ENCODE measurements at regions not wholly inside any gene's neighbourhood (a gene's known extent, or its start where the extent isn't known, plus 50 kb on each side); places are given as distances from the start of the nearest gene placed in this dataset.

GRCh38 chr13:40440990-40441820 is 225.2 kb downstream of the FOXO1 start:
- peaks cover 38% of the 10 kb centered on the region for H3K4me1 Mint-ChIP-seq (ENCODE audit: low read depth)
- H3K27me3 Mint-ChIP-seq (ENCODE audit: insufficient read depth), result peaks cover 3% of the 10 kb centered on the region
- TF ChIP-seq, protein P1, sequence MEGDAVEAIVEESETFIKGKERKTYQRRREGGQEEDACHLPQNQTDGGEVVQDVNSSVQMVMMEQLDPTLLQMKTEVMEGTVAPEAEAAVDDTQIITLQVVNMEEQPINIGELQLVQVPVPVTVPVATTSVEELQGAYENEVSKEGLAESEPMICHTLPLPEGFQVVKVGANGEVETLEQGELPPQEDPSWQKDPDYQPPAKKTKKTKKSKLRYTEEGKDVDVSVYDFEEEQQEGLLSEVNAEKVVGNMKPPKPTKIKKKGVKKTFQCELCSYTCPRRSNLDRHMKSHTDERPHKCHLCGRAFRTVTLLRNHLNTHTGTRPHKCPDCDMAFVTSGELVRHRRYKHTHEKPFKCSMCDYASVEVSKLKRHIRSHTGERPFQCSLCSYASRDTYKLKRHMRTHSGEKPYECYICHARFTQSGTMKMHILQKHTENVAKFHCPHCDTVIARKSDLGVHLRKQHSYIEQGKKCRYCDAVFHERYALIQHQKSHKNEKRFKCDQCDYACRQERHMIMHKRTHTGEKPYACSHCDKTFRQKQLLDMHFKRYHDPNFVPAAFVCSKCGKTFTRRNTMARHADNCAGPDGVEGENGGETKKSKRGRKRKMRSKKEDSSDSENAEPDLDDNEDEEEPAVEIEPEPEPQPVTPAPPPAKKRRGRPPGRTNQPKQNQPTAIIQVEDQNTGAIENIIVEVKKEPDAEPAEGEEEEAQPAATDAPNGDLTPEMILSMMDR (IDR thresholded peaks at IDR 0.05), result no peak
- H3K4me3 Mint-ChIP-seq, result no peak overlapping the region
- peaks cover 1% of the 10 kb centered on the region for H3K9me3 Mint-ChIP-seq
- H3K27ac Mint-ChIP-seq, result no peak overlapping the region
- H3K36me3 Mint-ChIP-seq (ENCODE audit: low read depth), result no peaks in the 10 kb centered on the region
- no peak for DNase-seq

DNA sequence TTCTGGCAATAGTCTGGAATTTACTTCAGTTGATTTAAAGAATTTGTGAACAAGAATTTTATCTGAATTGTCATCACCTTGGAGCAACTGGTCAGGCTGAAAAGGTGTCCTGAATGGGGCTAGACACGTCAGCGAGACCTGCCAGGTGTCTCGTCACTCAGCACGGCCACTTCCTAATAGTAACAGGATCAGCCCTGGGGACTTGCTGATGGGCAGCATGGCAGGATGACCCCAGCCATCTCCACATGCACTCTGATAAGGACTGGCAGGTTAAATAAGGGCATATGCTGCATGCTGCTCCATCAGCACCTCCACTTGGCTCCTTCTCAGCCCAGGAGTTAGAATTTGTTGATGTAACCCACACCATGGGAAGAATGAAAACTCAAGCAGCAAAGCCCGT is 224.2 kb downstream of the FOXO1 start:
- DNase-seq, result no peak
- no peak overlapping the region for H3K27ac Mint-ChIP-seq
- TF ChIP-seq, protein P1 (IDR thresholded peaks at IDR 0.05), result no peak
- peaks cover 11% of the 10 kb centered on the region for H3K9me3 Mint-ChIP-seq
- H3K4me3 Mint-ChIP-seq, result no peak overlapping the region
- peaks cover 3% of the 10 kb centered on the region for H3K27me3 Mint-ChIP-seq (ENCODE audit: insufficient read depth)
- peaks cover 44% of the 10 kb centered on the region for H3K4me1 Mint-ChIP-seq (ENCODE audit: low read depth)
- no peaks in the 10 kb centered on the region; the same call in 1 of the 2 replicates for H3K36me3 Mint-ChIP-seq (ENCODE audit: low read depth)

- H3K4me1 Mint-ChIP-seq (ENCODE audit: low read depth), result peaks cover 44% of the 10 kb centered on the region
- H3K36me3 Mint-ChIP-seq (ENCODE audit: low read depth), result no peaks in the 10 kb centered on the region; the same call in 1 of the 2 replicates
- TF ChIP-seq, protein P1 (IDR thresholded peaks at IDR 0.05), result no peak
- H3K27me3 Mint-ChIP-seq (ENCODE audit: insufficient read depth), result peaks cover 3% of the 10 kb centered on the region
- peaks cover 12% of the 10 kb centered on the region for H3K9me3 Mint-ChIP-seq
- no peak overlapping the region for H3K27ac Mint-ChIP-seq
- DNase-seq, result no peak
- H3K4me3 Mint-ChIP-seq, result no peak overlapping the region
Measured at GRCh38 chr13:40442826-40443225, 223.6 kb downstream of the FOXO1 start.

GRCh38 chr13:40444241-40444640 is 222.2 kb downstream of the FOXO1 start:
- Mint-ChIP-seq H3K4me1 (ENCODE audit: low read depth) (peaks cover 32% of the 10 kb centered on the region), H3K4me3 (no peak overlapping the region)

GRCh38 chr13:40445557-40445990 is 220.9 kb downstream of the FOXO1 start:
- H3K4me1 Mint-ChIP-seq (ENCODE audit: low read depth), result peaks cover 32% of the 10 kb centered on the region
- H3K36me3 Mint-ChIP-seq (ENCODE audit: low read depth), result no peaks in the 10 kb centered on the region; the same call in 1 of the 2 replicates
- TF ChIP-seq, protein P1 (IDR thresholded peaks at IDR 0.05), result no peak
- peaks cover 4% of the 10 kb centered on the region for H3K27me3 Mint-ChIP-seq (ENCODE audit: insufficient read depth)
- peaks cover 12% of the 10 kb centered on the region for H3K9me3 Mint-ChIP-seq
- peak overlapping the region; percentile 44; the same call in 1 of the 2 replicates for H3K27ac Mint-ChIP-seq
- DNase-seq, result no peak
- H3K4me3 Mint-ChIP-seq, result peak overlapping the region; percentile 22; the same call in 1 of the 2 replicates

More at GRCh38 chr13:40444241-40444640, 222.2 kb downstream of the FOXO1 start:
- TF ChIP-seq, protein P1 (IDR thresholded peaks at IDR 0.05), result no peak
- H3K36me3 Mint-ChIP-seq (ENCODE audit: low read depth), result no peaks in the 10 kb centered on the region; the same call in 1 of the 2 replicates
- peaks cover 12% of the 10 kb centered on the region for H3K9me3 Mint-ChIP-seq
- no peak for DNase-seq
- H3K27me3 Mint-ChIP-seq (ENCODE audit: insufficient read depth), result peaks cover 5% of the 10 kb centered on the region
- no peak overlapping the region for H3K27ac Mint-ChIP-seq

All from HFFc6 (cell line).